H9 (cell line): ENCODE measurements at regions not wholly inside any gene's neighbourhood (a gene's known extent, or its start where the extent isn't known, plus 50 kb on each side); places are given as distances from the start of the nearest gene placed in this dataset.

Source experiments
- DNase-seq: peaks from one replicate; pipeline ENCODE4 v3.0.0-alpha.2; 2017
- H2AFZ ChIP-seq: one replicate; pipeline ENCODE4 v1.6.1; 2013; ENCODE audit warnings: mild to moderate bottlenecking, low read length, control low read depth, moderate library complexity
- H2AK5ac ChIP-seq: 2 replicates; pipeline ENCODE4 v1.6.1; 2013; ENCODE audit warnings: low read length, control low read depth, mixed read lengths; ENCODE audit not compliant: insufficient read length
- H2BK120ac ChIP-seq: one replicate; pipeline ENCODE4 v1.6.1; 2013; ENCODE audit warnings: low read depth, mild to moderate bottlenecking, low read length, control low read depth, inconsistent platforms; ENCODE audit not compliant: poor library complexity, severe bottlenecking
- H2BK12ac ChIP-seq: 2 replicates; pipeline ENCODE4 v1.6.1; 2013; ENCODE audit warnings: low read length, control low read depth, mixed read lengths, low read depth; ENCODE audit not compliant: insufficient read length
- H2BK15ac ChIP-seq: 2 replicates; pipeline ENCODE4 v1.6.1; 2013; ENCODE audit warnings: low read depth, low read length, control low read depth
- H2BK20ac ChIP-seq: one replicate; pipeline ENCODE4 v1.6.1; 2013; ENCODE audit warnings: low read depth, mild to moderate bottlenecking, low read length, control low read depth, inconsistent platforms; ENCODE audit not compliant: poor library complexity, severe bottlenecking
- H2BK5ac ChIP-seq: 2 replicates; pipeline ENCODE4 v1.6.1; 2013; ENCODE audit warnings: low read length, control low read depth, mixed read lengths; ENCODE audit not compliant: insufficient read length
- H3K14ac ChIP-seq: 2 replicates; pipeline ENCODE4 v1.6.1; 2013; ENCODE audit warnings: low read length, control low read depth; ENCODE audit not compliant: insufficient read depth
- H3K18ac ChIP-seq: 2 replicates; pipeline ENCODE4 v1.6.1; 2013; ENCODE audit warnings: low read depth, mild to moderate bottlenecking, mixed read lengths, low read length, control low read depth; ENCODE audit not compliant: insufficient read length
- H3K23ac ChIP-seq: 2 replicates; pipeline ENCODE4 v1.6.1; 2013; ENCODE audit warnings: low read length, control low read depth, mixed read lengths, low read depth; ENCODE audit not compliant: insufficient read length
- H3K23me2 ChIP-seq: 2 replicates; pipeline ENCODE4 v1.6.1; 2013; ENCODE audit warnings: low read depth, mild to moderate bottlenecking, mixed read lengths, low read length, control low read depth; ENCODE audit not compliant: insufficient read length, poor library complexity, severe bottlenecking
- H3K27ac ChIP-seq: 2 replicates; pipeline ENCODE4 v1.5.1; 2013; ENCODE audit warnings: low read length, control low read depth, mixed read lengths, low read depth; ENCODE audit not compliant: insufficient read length
- H3K27me3 ChIP-seq: 2 replicates; pipeline ENCODE4 v1.6.1; 2013; ENCODE audit warnings: low read length, control low read depth, inconsistent platforms; ENCODE audit not compliant: insufficient read depth
- H3K4ac ChIP-seq: 2 replicates; pipeline ENCODE4 v1.6.1; 2013; ENCODE audit warnings: low read depth, mild to moderate bottlenecking, control low read depth, inconsistent platforms, low read length, moderate library complexity
- H3K4me1 ChIP-seq: 2 replicates; pipeline ENCODE4 v1.6.1; 2013; ENCODE audit warnings: low read length, control low read depth, inconsistent platforms; ENCODE audit not compliant: insufficient read depth
- H3K4me2 ChIP-seq: 2 replicates; pipeline ENCODE4 v1.6.1; 2013; ENCODE audit warnings: low read length, control low read depth, mixed read lengths; ENCODE audit not compliant: insufficient read length, insufficient read depth
- H3K56ac ChIP-seq: 2 replicates; pipeline ENCODE4 v1.6.1; 2013; ENCODE audit warnings: low read depth, mild to moderate bottlenecking, mixed read lengths, low read length, control low read depth; ENCODE audit not compliant: insufficient read length
- H3K79me1 ChIP-seq: 2 replicates; pipeline ENCODE4 v1.6.1; 2013; ENCODE audit warnings: low read depth, mild to moderate bottlenecking, moderate library complexity, low read length, control low read depth, inconsistent platforms; ENCODE audit not compliant: insufficient read depth, poor library complexity, severe bottlenecking
- H3K79me2 ChIP-seq: 2 replicates; pipeline ENCODE4 v1.6.1; 2013; ENCODE audit warnings: low read length, control low read depth, inconsistent platforms; ENCODE audit not compliant: insufficient read depth
- H3K9ac ChIP-seq: 2 replicates; pipeline ENCODE4 v1.6.1; 2013; ENCODE audit warnings: low read length, control low read depth, mixed read lengths; ENCODE audit not compliant: insufficient read length; ENCODE audit errors: extremely low read depth
- H3K9me3 ChIP-seq: one replicate; pipeline ENCODE4 v1.6.1; 2013; ENCODE audit warnings: low read depth, low read length, inconsistent platforms; ENCODE audit not compliant: control insufficient read depth
- H3T11ph ChIP-seq: one replicate; pipeline ENCODE4 v1.6.1; 2013; ENCODE audit warnings: mild to moderate bottlenecking, low read length, control low read depth, inconsistent platforms
- H4K20me1 ChIP-seq: one replicate; pipeline ENCODE4 v1.6.1; 2013; ENCODE audit not compliant: control insufficient read depth, insufficient read length, insufficient read depth
- H4K5ac ChIP-seq: 2 replicates; pipeline ENCODE4 v1.6.1; 2013; ENCODE audit warnings: low read depth, mild to moderate bottlenecking, mixed read lengths, low read length, control low read depth; ENCODE audit not compliant: insufficient read length
- H4K8ac ChIP-seq: replicated peaks from 2 replicates; pipeline ENCODE4 v1.6.1; 2013; ENCODE audit warnings: low read length, control low read depth, mixed read lengths, low read depth; ENCODE audit not compliant: insufficient read length
- H4K91ac ChIP-seq: 2 replicates; pipeline ENCODE4 v1.6.1; 2013; ENCODE audit warnings: low read depth, mild to moderate bottlenecking, moderate library complexity, mixed read lengths, low read length, control low read depth; ENCODE audit not compliant: insufficient read length
- H3K27ac Mint-ChIP-seq, 3 experiments: 2 replicates in 2 of 3; 3 replicates in 1 of 3; pipeline ENCODE4 v1.8.0; 2020 to 2021; ENCODE audit warnings: mixed read lengths in 3 of 3, mild to moderate bottlenecking in 1 of 3, moderate library complexity in 1 of 3
- H3K27me3 Mint-ChIP-seq: 2 replicates; pipeline ENCODE4 v1.8.0; 2021; ENCODE audit warnings: low read depth, mild to moderate bottlenecking, moderate library complexity, mixed read lengths
- H3K36me3 Mint-ChIP-seq, 3 experiments: 2 replicates in 2 of 3; 3 replicates in 1 of 3; pipeline ENCODE4 v1.8.0; 2020 to 2021; ENCODE audit warnings: low read depth in 3 of 3, mixed read lengths in 3 of 3; ENCODE audit not compliant: insufficient read depth in 1 of 3
- H3K4me1 Mint-ChIP-seq, 2 experiments: 2 replicates each; pipeline ENCODE4 v1.8.0; 2020; ENCODE audit warnings: mixed read lengths in 2 of 2
- H3K4me3 Mint-ChIP-seq, 2 experiments: 2 replicates in 1 of 2; 3 replicates in 1 of 2; pipeline ENCODE4 v1.8.0; 2020 to 2021; ENCODE audit warnings: mild to moderate bottlenecking in 2 of 2, mixed read lengths in 2 of 2, moderate library complexity in 1 of 2
- H3K9me3 Mint-ChIP-seq, 2 experiments: 2 replicates in 1 of 2; 3 replicates in 1 of 2; pipeline ENCODE4 v1.8.0; 2020; ENCODE audit warnings: mild to moderate bottlenecking in 2 of 2, mixed read lengths in 2 of 2, moderate library complexity in 1 of 2
- CTCF ChIP-seq: fragments of 200-600 bp; sonication (generic); conservative IDR thresholded peaks from 3 replicates; pipeline ENCODE4 v1.8.0; 2021; ENCODE audit warnings: antibody characterized with exemption, mild to moderate bottlenecking
- WGBS: extraction: QIAGEN DNeasy Blood & Tissue Kit; methylation state at CpG from one replicate; pipeline ENCODE4 v1.1.7; 2013; ENCODE audit warnings: missing lambda C conversion rate, low lambda C conversion rate, mixed read lengths; ENCODE audit not compliant: insufficient read length; ENCODE audit errors: extremely low coverage; 5-methylcytosine and 5-hydroxymethylcytosine counted together

GRCh38 chr2:116769514-116769913 lies 1045.0 kb upstream of the DDX18 start:
- Histone ChIP-seq H3K4ac (no peak overlapping the region), H2BK15ac (no peak overlapping the region), H3K27ac (no peak overlapping the region), H3K23ac (no peak overlapping the region), H2BK5ac (no peak overlapping the region), H3T11ph (no peak overlapping the region), H3K23me2 (no peaks in the 10 kb centered on the region), H3K56ac (no peak overlapping the region), H2BK120ac (no peak overlapping the region), H3K18ac (no peak overlapping the region), H3K4me1 (no peaks in the 10 kb centered on the region), H3K9me3 (no peaks in the 10 kb centered on the region), H4K8ac (no peak overlapping the region), H3K14ac (no peak overlapping the region), H3K4me2 (no peak overlapping the region), H3K79me1 (no peaks in the 10 kb centered on the region), H4K91ac (no peak overlapping the region), H2AFZ (no peak overlapping the region), H3K27me3 (no peaks in the 10 kb centered on the region), H4K20me1 (no peaks in the 10 kb centered on the region), H3K79me2 (no peaks in the 10 kb centered on the region), H2BK20ac (no peak overlapping the region), H4K5ac (no peak overlapping the region), H2AK5ac (no peak overlapping the region), H2BK12ac (no peak overlapping the region), H3K9ac (no peak overlapping the region)
- H3K27ac Mint-ChIP-seq = no peak overlapping the region
- TF ChIP-seq CTCF = no peak
- WGBS = no CpG with 5 or more reads among the region's 4 CpGs
- no peak for DNase-seq
- H3K4me1 Mint-ChIP-seq = no peaks in the 10 kb centered on the region
- no peak overlapping the region for H3K4me3 Mint-ChIP-seq
- no peaks in the 10 kb centered on the region for H3K36me3 Mint-ChIP-seq
- no peaks in the 10 kb centered on the region for H3K9me3 Mint-ChIP-seq
- no peaks in the 10 kb centered on the region; the same call in 1 of the 2 replicates for H3K27me3 Mint-ChIP-seq
